NCI-H748 (cell line): ENCODE measurements at regions not wholly inside any gene's neighbourhood (a gene's known extent, or its start where the extent isn't known, plus 50 kb on each side); places are given as distances from the start of the nearest gene placed in this dataset.
"Not testable (repeated sequence)": the region's sequence is repeated elsewhere in the genome, so short reads cannot be mapped to it uniquely, and the experiment has no call there.

Experiments used
- DNase-seq: peaks from one replicate; lab custom pipeline; 2025; ENCODE audit not compliant: unreplicated experiment; lab: John Stamatoyannopoulos, UW

- no peak for DNase-seq
These were observed 57.0 kb downstream of the MSTN start for GRCh38 chr2:190005513-190005912.

GRCh38 chr2:189999661-190000060 lies 62.9 kb downstream of the MSTN start:
- no peak for DNase-seq

GRCh38 chr2:189998665-189999064 lies 63.9 kb downstream of the MSTN start:
- not testable (repeated sequence) for DNase-seq

GRCh38 chr2:189997016-189997415 lies 65.5 kb downstream of the MSTN start:
- DNase-seq, result no peak

GRCh38 chr2:189995679-189996078 lies 66.8 kb downstream of the MSTN start:
- no peak for DNase-seq

- DNase-seq, result peak; percentile 28
These were observed 79.6 kb downstream of the MSTN start for GRCh38 chr2:189982780-189983394.

GRCh38 chr2:189982087-189982486 lies 80.4 kb downstream of the MSTN start:
- no peak for DNase-seq

GRCh38 chr2:189976488-189976887 lies 86.0 kb downstream of the MSTN start:
- peak; percentile 20 for DNase-seq

GRCh38 chr2:189960346-189960745 lies 102.2 kb downstream of the MSTN start:
- DNase-seq, result no peak

GRCh38 chr2:189959450-189959849 lies 103.1 kb downstream of the MSTN start:
- no peak for DNase-seq

- DNase-seq, result peak; percentile 85
These were observed 107.5 kb downstream of the MSTN start for GRCh38 chr2:189954989-189955388.

- no peak for DNase-seq
These were observed 109.9 kb downstream of the MSTN start for GRCh38 chr2:189952536-189953109.

- no peak for DNase-seq
These were observed 110.6 kb downstream of the MSTN start for GRCh38 chr2:189951791-189952535.

GRCh38 chr2:189943009-189943408 lies 119.5 kb downstream of the MSTN start:
- DNase-seq, result no peak

GRCh38 chr2:189940913-189941312 lies 121.6 kb downstream of the MSTN start:
- no peak for DNase-seq

GRCh38 chr2:189937691-189938090 lies 124.8 kb downstream of the MSTN start:
- DNase-seq, result no peak

- DNase-seq, result no peak
These were observed 128.6 kb downstream of the MSTN start for GRCh38 chr2:189933911-189934399.

GRCh38 chr2:189933041-189933440 lies 129.5 kb downstream of the MSTN start:
- no peak for DNase-seq

GRCh38 chr2:189927823-189928222 lies 134.7 kb downstream of the MSTN start:
- DNase-seq, result no peak
